Tibial nerve (tissue), 4 donors: ENCODE measurements at regions not wholly inside any gene's neighbourhood (a gene's known extent, or its start where the extent isn't known, plus 50 kb on each side); places are given as distances from the start of the nearest gene placed in this dataset.
"Not testable (repeated sequence)": the region's sequence is repeated elsewhere in the genome, so short reads cannot be mapped to it uniquely, and the experiment has no call there.

Experiments
- DNase-seq, 2 donors: peaks; one replicate each; pipeline ENCODE4 v3.0.0-alpha.2; 2019; ENCODE audit warnings: low spot score in 2 of 2
- H3K27ac ChIP-seq, 4 donors: fragments of 200-600 bp; sonication (generic) in 3 of 4; one replicate each; pipeline ENCODE4 v1.5.1; 2017 to 2019; ENCODE audit warnings: mild to moderate bottlenecking in 1 of 4
- H3K27me3 ChIP-seq, 2 donors: fragments of 200-600 bp; sonication (generic) in 1 of 2; one replicate each; pipeline versions ENCODE4 v1.5.1 to v1.6.0; 2017 to 2019
- H3K36me3 ChIP-seq, 3 donors: fragments of 200-600 bp; sonication (generic); one replicate each; pipeline ENCODE4 v1.5.1; 2018 to 2019
- H3K4me1 ChIP-seq, 4 donors: fragments of 200-600 bp; sonication (generic) in 3 of 4; one replicate each; pipeline ENCODE4 v1.5.1; 2017 to 2019
- H3K4me3 ChIP-seq, 4 donors: fragments of 200-600 bp; sonication (generic) in 3 of 4; one replicate each; pipeline ENCODE4 v1.5.1; 2017 to 2019; ENCODE audit warnings: mild to moderate bottlenecking in 1 of 4, moderate library complexity in 1 of 4
- H3K9me3 ChIP-seq, 4 donors: fragments of 200-600 bp; sonication (generic) in 3 of 4; one replicate each; pipeline ENCODE4 v1.5.1; 2017 to 2019
- EP300 ChIP-seq, 2 donors: sonication (generic); formaldehyde crosslinking; IDR thresholded peaks; one replicate each; pipeline ENCODE4 v1.6.1; 2017; ENCODE audit warnings: antibody characterized with exemption in 2 of 2, mild to moderate bottlenecking in 1 of 2
- POLR2A ChIP-seq, 2 donors: fragments of 450-650 bp; IDR thresholded peaks; one replicate each; pipeline ENCODE4 v1.6.1; 2017; ENCODE audit warnings: antibody characterized with exemption in 2 of 2, mild to moderate bottlenecking in 2 of 2, moderate library complexity in 2 of 2
- WGBS, 2 donors: methylation state at CpG; one replicate each; pipeline ENCODE4 v1.1.5; 2018; 5-methylcytosine and 5-hydroxymethylcytosine counted together
- TF ChIP-seq, protein P1 (sequence below), 5 experiments: fragments of 200-600 bp in 3 of 5; fragments of 450-650 bp in 2 of 5; sonication (generic) in 3 of 5; IDR thresholded peaks; one replicate each; pipeline ENCODE4 v1.5.1; 2016 to 2019; ENCODE audit warnings: antibody characterized with exemption in 5 of 5, mild to moderate bottlenecking in 3 of 5, moderate library complexity in 2 of 5

DNA sequence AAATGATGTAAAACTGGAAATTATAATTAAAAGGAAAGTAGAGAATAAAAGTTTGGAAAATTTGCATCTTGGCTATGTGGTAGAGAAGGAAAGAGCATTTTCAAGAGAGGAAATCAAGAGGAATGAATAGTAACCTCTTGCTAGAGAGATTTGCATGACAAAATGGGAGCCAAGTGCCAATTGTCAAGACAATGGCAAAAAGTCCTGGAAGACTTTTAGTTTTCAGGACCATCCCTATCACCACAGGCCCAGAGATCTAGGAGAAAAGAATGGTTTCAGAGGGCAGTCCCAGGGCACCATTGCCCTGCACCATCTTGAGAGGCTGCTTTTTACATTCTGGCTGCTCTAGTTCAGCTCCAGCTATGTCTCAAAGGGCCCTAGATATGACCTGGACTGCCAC, 1427.6 kb downstream of the ZPLD1 start:
- no peaks in the 10 kb centered on the region for H3K4me1 ChIP-seq
- TF ChIP-seq, protein P1, sequence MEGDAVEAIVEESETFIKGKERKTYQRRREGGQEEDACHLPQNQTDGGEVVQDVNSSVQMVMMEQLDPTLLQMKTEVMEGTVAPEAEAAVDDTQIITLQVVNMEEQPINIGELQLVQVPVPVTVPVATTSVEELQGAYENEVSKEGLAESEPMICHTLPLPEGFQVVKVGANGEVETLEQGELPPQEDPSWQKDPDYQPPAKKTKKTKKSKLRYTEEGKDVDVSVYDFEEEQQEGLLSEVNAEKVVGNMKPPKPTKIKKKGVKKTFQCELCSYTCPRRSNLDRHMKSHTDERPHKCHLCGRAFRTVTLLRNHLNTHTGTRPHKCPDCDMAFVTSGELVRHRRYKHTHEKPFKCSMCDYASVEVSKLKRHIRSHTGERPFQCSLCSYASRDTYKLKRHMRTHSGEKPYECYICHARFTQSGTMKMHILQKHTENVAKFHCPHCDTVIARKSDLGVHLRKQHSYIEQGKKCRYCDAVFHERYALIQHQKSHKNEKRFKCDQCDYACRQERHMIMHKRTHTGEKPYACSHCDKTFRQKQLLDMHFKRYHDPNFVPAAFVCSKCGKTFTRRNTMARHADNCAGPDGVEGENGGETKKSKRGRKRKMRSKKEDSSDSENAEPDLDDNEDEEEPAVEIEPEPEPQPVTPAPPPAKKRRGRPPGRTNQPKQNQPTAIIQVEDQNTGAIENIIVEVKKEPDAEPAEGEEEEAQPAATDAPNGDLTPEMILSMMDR (IDR thresholded peaks at IDR 0.05) = no peak
- no peak for TF ChIP-seq POLR2A (IDR thresholded peaks at IDR 0.05)
- no peak for TF ChIP-seq EP300 (IDR thresholded peaks at IDR 0.05)
- H3K4me3 ChIP-seq = no peak overlapping the region
- no peaks in the 10 kb centered on the region for H3K27me3 ChIP-seq
- DNase-seq = no peak
- no peaks in the 10 kb centered on the region for H3K9me3 ChIP-seq
- no peaks in the 10 kb centered on the region for H3K36me3 ChIP-seq
- H3K27ac ChIP-seq = no peak overlapping the region

DNA sequence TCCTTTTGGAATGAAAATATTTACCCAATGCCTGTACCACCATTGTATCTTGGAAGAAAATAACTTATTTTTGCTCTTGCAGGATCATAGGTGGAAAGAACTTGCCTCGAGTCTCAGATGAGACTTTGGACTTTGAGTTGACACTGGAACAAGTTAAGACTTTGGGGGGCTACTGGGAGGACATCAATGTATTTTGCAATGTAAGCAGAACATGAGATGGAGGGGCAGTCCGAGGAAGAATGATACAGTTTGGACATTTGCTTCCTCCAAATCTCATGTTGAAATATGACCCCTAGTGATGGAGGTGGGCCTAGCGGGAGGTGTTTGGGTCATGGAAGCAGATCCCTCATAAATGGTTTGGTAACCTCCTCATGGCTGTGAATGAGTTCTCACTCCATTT, 1428.6 kb downstream of the ZPLD1 start:
- no peak for DNase-seq
- no peaks in the 10 kb centered on the region for H3K9me3 ChIP-seq
- H3K27me3 ChIP-seq = no peaks in the 10 kb centered on the region
- H3K4me3 ChIP-seq = no peak overlapping the region
- no peaks in the 10 kb centered on the region for H3K36me3 ChIP-seq
- H3K4me1 ChIP-seq = no peaks in the 10 kb centered on the region
- TF ChIP-seq EP300 (IDR thresholded peaks at IDR 0.05) = no peak
- no peak for TF ChIP-seq POLR2A (IDR thresholded peaks at IDR 0.05)
- TF ChIP-seq, protein P1 (IDR thresholded peaks at IDR 0.05) = no peak
- no peak overlapping the region for H3K27ac ChIP-seq
- WGBS, 2 donors = 78 to 92% methylated on average over 3 of the region's 3 CpGs

DNA sequence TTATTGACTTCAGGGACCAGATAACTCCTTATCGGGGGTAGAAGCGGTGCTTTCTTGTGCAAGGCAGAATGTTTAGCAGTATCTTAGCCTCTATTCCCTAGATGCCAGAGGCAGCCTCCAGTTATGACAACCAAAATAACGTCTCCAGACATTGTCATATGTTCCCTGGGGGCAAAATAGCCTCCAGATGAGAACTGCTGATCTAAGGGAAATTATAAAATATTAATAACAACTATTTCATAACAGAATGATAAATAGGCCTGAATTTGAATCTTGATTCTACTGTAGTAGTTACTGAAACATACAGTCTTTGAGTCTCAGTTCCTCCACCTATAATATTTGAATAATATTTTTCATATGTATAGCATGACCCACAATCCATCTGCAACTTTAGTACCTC, 1431.3 kb downstream of the ZPLD1 start:
- no peak for DNase-seq
- Histone ChIP-seq H3K36me3 (no peaks in the 10 kb centered on the region), H3K27me3 (no peaks in the 10 kb centered on the region), H3K4me3 (no peak overlapping the region), H3K9me3 (no peaks in the 10 kb centered on the region), H3K27ac (no peak overlapping the region), H3K4me1 (no peaks in the 10 kb centered on the region)
- TF ChIP-seq POLR2A (IDR thresholded peaks at IDR 0.05) = no peak
- no peak for TF ChIP-seq EP300 (IDR thresholded peaks at IDR 0.05)
- TF ChIP-seq, protein P1 (IDR thresholded peaks at IDR 0.05) = no peak
- 78 to 79% methylated on average over 3 of the region's 3 CpGs for WGBS, 2 donors

DNA sequence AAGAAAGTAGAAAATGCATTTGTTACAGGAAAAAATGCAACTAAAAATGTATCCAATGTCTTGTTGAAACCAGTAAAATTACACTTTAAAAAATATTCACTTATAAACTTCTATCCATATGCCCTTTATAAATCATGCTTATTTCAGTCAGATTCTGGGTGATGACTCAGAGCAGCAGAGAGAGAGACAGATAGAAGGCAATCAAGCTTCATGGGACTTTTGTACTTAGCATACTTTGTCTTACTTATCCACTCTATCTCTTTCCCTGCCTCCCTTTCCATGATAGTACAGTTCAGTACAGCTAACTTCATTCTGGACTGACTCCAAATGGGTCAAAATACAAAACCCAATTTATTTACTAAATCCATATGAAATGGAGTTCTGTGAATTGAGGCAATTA, 1438.2 kb downstream of the ZPLD1 start:
- Histone ChIP-seq H3K9me3 (no peaks in the 10 kb centered on the region), H3K27me3 (no peaks in the 10 kb centered on the region), H3K36me3 (no peaks in the 10 kb centered on the region), H3K27ac (no peak overlapping the region), H3K4me3 (no peak overlapping the region), H3K4me1 (no peaks in the 10 kb centered on the region)
- DNase-seq = no peak
- TF ChIP-seq EP300 (IDR thresholded peaks at IDR 0.05) (no peak), POLR2A (IDR thresholded peaks at IDR 0.05) (no peak)
- TF ChIP-seq, protein P1 (IDR thresholded peaks at IDR 0.05) = no peak

DNA sequence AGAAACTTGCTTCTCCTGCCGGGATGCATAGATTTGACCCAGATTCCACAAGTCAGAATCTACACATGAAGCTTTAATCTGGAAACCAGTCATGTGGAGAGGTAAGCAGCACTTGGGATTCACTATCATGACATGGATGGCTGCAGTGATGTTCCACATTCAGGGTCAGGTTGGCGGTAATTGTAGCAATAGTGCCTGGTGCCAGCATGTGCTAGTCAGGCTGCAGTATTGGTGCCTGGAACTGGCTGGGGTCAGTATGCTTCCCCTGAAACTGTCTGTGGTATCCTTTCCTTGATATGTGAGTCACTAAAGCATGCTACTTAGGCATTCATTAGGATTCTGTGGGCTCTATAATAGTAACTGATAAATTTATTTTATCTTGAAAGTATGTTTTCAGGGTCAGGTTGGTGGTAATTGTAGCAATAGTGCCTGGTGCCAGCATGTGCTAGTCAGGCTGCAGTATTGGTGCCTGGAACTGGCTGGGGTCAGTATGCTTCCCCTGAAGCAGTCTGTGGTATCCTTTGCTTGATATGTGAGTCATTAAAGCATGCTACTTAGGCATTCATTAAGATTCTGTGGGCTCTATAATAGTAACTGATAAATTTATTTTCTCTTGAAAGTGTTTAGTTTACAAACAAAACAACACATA, 1439.2 kb downstream of the ZPLD1 start:
- no peak overlapping the region for H3K4me3 ChIP-seq

DNA sequence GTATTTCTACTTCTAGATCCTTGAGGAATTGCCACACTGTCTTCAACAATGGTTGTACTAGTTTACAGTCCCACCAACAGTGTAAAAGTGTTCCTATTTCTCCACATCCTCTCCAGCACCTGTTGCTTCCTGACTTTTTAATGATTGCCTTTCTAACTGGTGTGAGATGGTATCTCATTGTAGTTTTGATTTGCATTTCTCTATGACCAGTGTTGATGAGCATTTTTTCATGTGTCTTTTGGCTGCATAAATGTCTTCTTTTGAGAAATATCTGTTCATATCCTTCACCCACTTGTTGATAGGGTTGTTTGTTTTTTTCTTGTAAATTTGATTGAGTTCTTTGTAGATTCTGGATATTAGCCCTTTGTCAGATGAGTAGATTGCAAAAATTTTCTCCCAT, 1447.0 kb downstream of the ZPLD1 start:
- not testable (repeated sequence) for H3K27ac ChIP-seq, H3K4me3 ChIP-seq, H3K4me1 ChIP-seq, H3K36me3 ChIP-seq, H3K27me3 ChIP-seq, H3K9me3 ChIP-seq, DNase-seq

More for the DNA sequence above, 1439.2 kb downstream of the ZPLD1 start:
- Histone ChIP-seq H3K27me3 (no peaks in the 10 kb centered on the region), H3K9me3 (no peaks in the 10 kb centered on the region), H3K36me3 (no peaks in the 10 kb centered on the region), H3K4me1 (no peaks in the 10 kb centered on the region), H3K27ac (no peak overlapping the region)
- DNase-seq = no peak
- WGBS, 2 donors = 88 to 94% methylated on average over 2 of the region's 2 CpGs
- no peak for TF ChIP-seq POLR2A (IDR thresholded peaks at IDR 0.05)
- TF ChIP-seq, protein P1 (IDR thresholded peaks at IDR 0.05) = no peak
- no peak for TF ChIP-seq EP300 (IDR thresholded peaks at IDR 0.05)
